ENCODE measurements at regions not wholly inside any gene's neighbourhood (a gene's known extent, or its start where the extent isn't known, plus 50 kb on each side); places are given as distances from the start of the nearest gene placed in this dataset.

DNA sequence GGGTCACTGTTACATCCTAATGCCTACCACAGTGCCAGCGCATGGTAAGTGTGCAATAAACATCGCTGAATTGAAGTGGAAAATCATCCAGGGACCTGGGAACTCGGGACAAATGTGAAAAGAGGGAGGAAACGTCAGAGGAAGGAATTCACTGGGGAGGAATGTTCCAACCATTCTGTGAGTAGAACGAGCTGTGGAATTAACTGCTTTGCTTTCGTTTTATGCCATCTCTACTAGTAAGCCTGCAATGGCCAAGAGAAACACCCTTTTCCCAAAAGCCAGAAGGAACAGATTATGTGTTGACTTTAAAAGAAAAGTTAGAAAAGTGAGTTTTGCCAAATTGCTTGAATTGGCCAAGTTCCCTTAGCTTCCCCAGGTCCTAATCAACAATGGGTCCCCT is 1044.9 kb downstream of the TYW1 start:
- no peak for DNase-seq (ENCODE audit: extremely low spot score)
- Histone ChIP-seq H3K9me3 (no peaks in the 10 kb centered on the region), H3K4me3 (no peak overlapping the region), H3K4me1 (no peaks in the 10 kb centered on the region), H3K27me3 (no peaks in the 10 kb centered on the region), H3K27ac (replicated peaks in 1 of 4) (no peak overlapping the region), H3K36me3 (no peaks in the 10 kb centered on the region)
- intact Hi-C loops (cut with DNase I), result no loop called here
- WGBS, result 60% methylated on average over 6 of the region's 6 CpGs
- TF ChIP-seq POLR2AphosphoS5 (IDR thresholded peaks at IDR 0.05) (no peak), POLR2A (IDR thresholded peaks at IDR 0.05; ENCODE audit: low read depth) (no peak), EP300 (IDR thresholded peaks at IDR 0.05) (no peak)

DNA sequence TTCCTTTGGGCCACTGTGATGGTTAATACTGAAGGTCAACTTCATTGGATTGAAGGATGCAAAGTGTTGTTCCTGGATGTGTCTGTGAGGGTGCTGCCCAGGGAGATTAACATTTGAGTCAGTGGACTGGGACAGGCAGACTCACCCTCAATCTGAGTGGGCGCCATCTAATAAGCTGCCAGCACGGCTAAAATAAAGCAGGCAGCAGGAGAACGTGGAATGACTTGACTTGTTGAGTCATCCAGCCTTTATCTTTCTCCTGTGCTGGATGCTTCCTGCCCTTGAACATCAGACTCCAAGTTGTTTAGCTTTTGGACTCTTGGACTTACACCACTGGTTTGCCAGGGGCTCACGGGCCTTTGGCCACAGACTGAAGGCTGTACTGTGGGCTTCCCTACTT is 1046.9 kb downstream of the TYW1 start:
- H3K4me1 ChIP-seq, result no peaks in the 10 kb centered on the region
- H3K9me3 ChIP-seq, result no peaks in the 10 kb centered on the region
- TF ChIP-seq EP300 (IDR thresholded peaks at IDR 0.05) (no peak), POLR2A (IDR thresholded peaks at IDR 0.05; ENCODE audit: low read depth) (no peak), POLR2AphosphoS5 (IDR thresholded peaks at IDR 0.05) (no peak)
- TF ChIP-seq, protein P1, sequence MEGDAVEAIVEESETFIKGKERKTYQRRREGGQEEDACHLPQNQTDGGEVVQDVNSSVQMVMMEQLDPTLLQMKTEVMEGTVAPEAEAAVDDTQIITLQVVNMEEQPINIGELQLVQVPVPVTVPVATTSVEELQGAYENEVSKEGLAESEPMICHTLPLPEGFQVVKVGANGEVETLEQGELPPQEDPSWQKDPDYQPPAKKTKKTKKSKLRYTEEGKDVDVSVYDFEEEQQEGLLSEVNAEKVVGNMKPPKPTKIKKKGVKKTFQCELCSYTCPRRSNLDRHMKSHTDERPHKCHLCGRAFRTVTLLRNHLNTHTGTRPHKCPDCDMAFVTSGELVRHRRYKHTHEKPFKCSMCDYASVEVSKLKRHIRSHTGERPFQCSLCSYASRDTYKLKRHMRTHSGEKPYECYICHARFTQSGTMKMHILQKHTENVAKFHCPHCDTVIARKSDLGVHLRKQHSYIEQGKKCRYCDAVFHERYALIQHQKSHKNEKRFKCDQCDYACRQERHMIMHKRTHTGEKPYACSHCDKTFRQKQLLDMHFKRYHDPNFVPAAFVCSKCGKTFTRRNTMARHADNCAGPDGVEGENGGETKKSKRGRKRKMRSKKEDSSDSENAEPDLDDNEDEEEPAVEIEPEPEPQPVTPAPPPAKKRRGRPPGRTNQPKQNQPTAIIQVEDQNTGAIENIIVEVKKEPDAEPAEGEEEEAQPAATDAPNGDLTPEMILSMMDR (IDR thresholded peaks at IDR 0.05), result no peak
- H3K27me3 ChIP-seq, result no peaks in the 10 kb centered on the region
- no peaks in the 10 kb centered on the region for H3K36me3 ChIP-seq
- intact Hi-C loops (cut with DNase I), result no loop called here
- no peak overlapping the region for H3K27ac ChIP-seq (replicated peaks in 1 of 4)
- no peak overlapping the region for H3K4me3 ChIP-seq
- DNase-seq (ENCODE audit: extremely low spot score), result no peak
- WGBS, result 88% methylated on average over 4 of the region's 4 CpGs

DNA sequence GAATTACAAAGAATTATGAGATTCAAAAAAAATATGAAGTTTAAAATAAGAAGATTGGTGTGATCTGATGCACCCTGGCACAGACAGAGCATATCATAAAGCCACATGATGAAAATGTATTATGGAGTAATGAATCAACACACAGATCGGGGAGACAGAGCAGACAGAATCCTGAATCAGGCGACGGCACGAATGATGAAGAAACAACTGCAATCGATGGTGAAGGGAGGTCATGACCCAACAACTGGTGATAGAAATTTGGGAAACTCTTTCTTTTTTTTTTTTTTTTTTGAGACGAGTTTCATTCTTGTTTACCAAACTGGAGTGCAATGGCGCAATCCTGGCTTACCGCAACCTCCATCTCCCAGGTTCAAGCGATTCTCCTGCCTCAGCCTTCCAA is 1054.0 kb downstream of the TYW1 start:
- H3K27ac ChIP-seq (replicated peaks in 1 of 4), result no peak overlapping the region
- 88% methylated on average over 9 of the region's 9 CpGs for WGBS

DNA sequence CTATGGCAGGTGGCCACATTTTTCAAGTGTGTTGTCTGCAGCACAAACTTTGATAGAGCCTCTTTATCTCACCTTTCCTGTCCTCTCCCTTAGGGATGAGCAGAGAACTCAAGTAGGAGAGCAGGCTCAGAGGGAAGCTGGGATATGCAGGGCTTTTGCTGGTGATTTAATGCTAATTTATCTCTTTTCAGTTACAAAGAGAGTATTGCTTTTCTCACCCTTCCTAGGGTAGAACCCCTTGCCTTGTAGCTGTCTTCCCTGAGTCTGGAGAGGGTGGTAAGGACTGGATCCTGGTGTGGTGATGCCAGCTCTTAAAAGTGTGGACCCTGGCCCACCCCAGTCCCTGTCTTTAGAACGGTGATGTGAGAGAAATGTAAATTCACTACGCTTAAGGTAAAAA is 1061.4 kb downstream of the TYW1 start:
- H3K4me1 ChIP-seq, result no peaks in the 10 kb centered on the region
- 68% methylated on average over 2 of the region's 2 CpGs for WGBS
- H3K27ac ChIP-seq (replicated peaks in 1 of 4), result no peak overlapping the region
- no peak for TF ChIP-seq POLR2A (IDR thresholded peaks at IDR 0.05; ENCODE audit: low read depth)
- TF ChIP-seq POLR2AphosphoS5 (IDR thresholded peaks at IDR 0.05), result no peak
- TF ChIP-seq, protein P1 (IDR thresholded peaks at IDR 0.05), result no peak
- no peak for TF ChIP-seq EP300 (IDR thresholded peaks at IDR 0.05)
- intact Hi-C loops (cut with DNase I), result no loop called here
- H3K9me3 ChIP-seq, result no peaks in the 10 kb centered on the region
- H3K27me3 ChIP-seq, result no peaks in the 10 kb centered on the region
- no peaks in the 10 kb centered on the region for H3K36me3 ChIP-seq
- H3K4me3 ChIP-seq, result no peak overlapping the region
- DNase-seq (ENCODE audit: extremely low spot score), result no peak

More for the DNA sequence above, 1054.0 kb downstream of the TYW1 start:
- intact Hi-C loops (cut with DNase I), result no loop called here
- no peaks in the 10 kb centered on the region for H3K36me3 ChIP-seq
- no peaks in the 10 kb centered on the region for H3K4me1 ChIP-seq
- H3K4me3 ChIP-seq, result no peak overlapping the region
- TF ChIP-seq EP300 (IDR thresholded peaks at IDR 0.05) (no peak), POLR2A (IDR thresholded peaks at IDR 0.05; ENCODE audit: low read depth) (no peak), POLR2AphosphoS5 (IDR thresholded peaks at IDR 0.05) (no peak)
- TF ChIP-seq, protein P1 (IDR thresholded peaks at IDR 0.05), result no peak
- H3K9me3 ChIP-seq, result no peaks in the 10 kb centered on the region
- H3K27me3 ChIP-seq, result no peaks in the 10 kb centered on the region
- no peak for DNase-seq (ENCODE audit: extremely low spot score)

DNA sequence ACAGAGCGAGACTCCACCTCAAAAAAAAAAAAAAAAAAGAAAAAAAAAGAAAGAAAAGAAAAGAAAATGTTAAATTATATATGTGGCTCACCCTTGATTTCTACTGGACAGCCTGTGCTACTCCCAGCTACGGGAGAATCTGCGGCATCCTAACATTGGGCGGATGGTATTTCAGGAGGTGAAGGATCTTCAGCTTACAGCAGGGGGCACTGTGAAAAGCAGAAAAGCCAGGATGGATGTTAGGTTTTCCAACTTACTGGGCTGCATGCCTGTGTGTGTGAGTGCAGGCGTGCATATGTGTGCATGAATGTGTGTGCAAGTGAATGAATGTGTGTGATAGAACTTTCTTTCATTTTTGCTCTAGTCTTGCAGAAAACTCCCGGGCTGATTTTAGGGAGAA is 1066.5 kb downstream of the TYW1 start:
- H3K4me1 ChIP-seq, result no peaks in the 10 kb centered on the region
- H3K27me3 ChIP-seq, result no peaks in the 10 kb centered on the region
- H3K4me3 ChIP-seq, result no peak overlapping the region
- no peak overlapping the region for H3K27ac ChIP-seq (replicated peaks in 1 of 4)
- TF ChIP-seq, protein P1 (IDR thresholded peaks at IDR 0.05), result peak in 2 of 3 experiments; percentile 21 to 37
- TF ChIP-seq POLR2AphosphoS5 (IDR thresholded peaks at IDR 0.05), result no peak
- H3K9me3 ChIP-seq, result no peaks in the 10 kb centered on the region
- intact Hi-C loops (cut with DNase I), result no loop called here
- no peak for DNase-seq (ENCODE audit: extremely low spot score)
- 81% methylated on average over 6 of the region's 6 CpGs for WGBS
- no peaks in the 10 kb centered on the region for H3K36me3 ChIP-seq

Measured in esophagus muscularis mucosa (tissue), 4 donors.